A673 (cell line): ENCODE measurements at regions not wholly inside any gene's neighbourhood (a gene's known extent, or its start where the extent isn't known, plus 50 kb on each side); places are given as distances from the start of the nearest gene placed in this dataset.

ENCODE experiments used
- BruUV-seq: library from RNA; stranded (reverse); fragments of 400-500 nt; replicated peaks from 2 replicates; lab custom pipeline; 2021; lab: Mats Ljungman, UMichigan
- CTCF ChIA-PET: fragments of 300-600 bp; sonication (Branson Sonifier 250); formaldehyde crosslinking; loops from one replicate; lab custom pipeline; 2022; ENCODE audit warnings: antibody characterized with exemption; lab: Charles Lee
- POLR2A ChIA-PET: fragments of 300-600 bp; sonication (Branson Sonifier 250); formaldehyde crosslinking; loops from one replicate; lab custom pipeline; 2022; ENCODE audit warnings: antibody characterized with exemption; ENCODE audit not compliant: low non-redundant PET; lab: Charles Lee
- DNase-seq: peaks from one replicate; pipeline ENCODE4 v3.0.0-alpha.2; 2015; ENCODE audit warnings: low spot score
- H3K27ac ChIP-seq: fragments of 200-600 bp; sonication (generic); 2 replicates; pipeline ENCODE4 v1.5.1; 2016; ENCODE audit warnings: mixed run types, low read depth, mild to moderate bottlenecking, mixed read lengths, antibody characterized with exemption, low read length; ENCODE audit not compliant: poor library complexity, severe bottlenecking
- H3K27me3 ChIP-seq: fragments of 200-600 bp; sonication (generic); replicated peaks from 2 replicates; pipeline ENCODE4 v1.6.1; 2017; ENCODE audit warnings: mixed run types, low read depth, mild to moderate bottlenecking, mixed read lengths, antibody characterized with exemption, low read length; ENCODE audit not compliant: insufficient read depth, poor library complexity
- H3K36me3 ChIP-seq: fragments of 200-600 bp; sonication (generic); 2 replicates; pipeline ENCODE4 v1.6.1; 2016; ENCODE audit warnings: mixed run types, mild to moderate bottlenecking, mixed read lengths, antibody characterized with exemption, low read length; ENCODE audit not compliant: insufficient read depth, poor library complexity, severe bottlenecking
- H3K4me1 ChIP-seq: fragments of 200-600 bp; sonication (generic); 2 replicates; pipeline ENCODE4 v1.6.1; 2017; ENCODE audit warnings: mixed run types, mild to moderate bottlenecking, mixed read lengths, antibody characterized with exemption, low read length; ENCODE audit not compliant: insufficient read depth, poor library complexity, severe bottlenecking
- H3K4me3 ChIP-seq: fragments of 200-600 bp; sonication (generic); 2 replicates; pipeline ENCODE4 v1.5.1; 2016; ENCODE audit warnings: low read depth, mixed run types, mild to moderate bottlenecking, mixed read lengths, low read length; ENCODE audit not compliant: poor library complexity, severe bottlenecking
- H3K9me3 ChIP-seq: fragments of 200-600 bp; sonication (generic); 2 replicates; pipeline ENCODE4 v1.6.1; 2016; ENCODE audit warnings: mixed run types, low read depth, mild to moderate bottlenecking, mixed read lengths, antibody characterized with exemption, low read length; ENCODE audit not compliant: poor library complexity, severe bottlenecking
- EZH2 ChIP-seq: fragments of 200-600 bp; sonication (generic); IDR thresholded peaks from 2 replicates; pipeline ENCODE4 v1.6.1; 2017; ENCODE audit warnings: borderline replicate concordance, low read depth, mild to moderate bottlenecking, mixed read lengths, antibody characterized with exemption, low read length; ENCODE audit not compliant: poor library complexity, severe bottlenecking
- intact Hi-C: fragments of 100-400 bp; cut with micrococcal nuclease; formaldehyde crosslinking; loops from one replicate; pipeline ENCODE4 v1.10.0; 2022; ENCODE audit not compliant: unreplicated experiment
- TF ChIP-seq, protein P1 (sequence below): fragments of 300-800, 200-600 bp; sonication (generic); conservative IDR thresholded peaks from 2 replicates; pipeline ENCODE4 v1.5.1; 2017; ENCODE audit warnings: low read depth, mild to moderate bottlenecking, antibody characterized with exemption, low read length, moderate library complexity, mixed read lengths

DNA sequence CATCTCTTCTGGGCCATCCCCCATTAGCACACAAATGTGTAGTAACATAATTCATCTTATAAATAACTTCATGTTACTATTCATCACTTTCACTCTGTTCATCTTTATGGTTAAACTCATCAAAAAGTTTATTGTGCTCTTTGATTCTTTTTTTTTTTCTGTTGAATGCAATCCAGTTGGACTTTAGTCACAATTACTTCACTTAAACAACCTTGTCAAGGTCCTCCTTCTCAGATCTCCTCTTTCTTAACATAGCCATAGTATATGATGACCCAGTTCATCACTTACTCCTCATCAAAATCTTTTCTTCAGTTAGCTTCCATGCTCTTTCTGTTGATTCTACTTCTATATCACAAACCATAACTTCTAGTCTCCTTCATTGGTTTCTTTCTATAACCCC lies 80.2 kb upstream of the ZC3H15 start:
- POLR2A ChIA-PET, result no interaction called here
- CTCF ChIA-PET, result no interaction called here
- H3K27me3 ChIP-seq, result no peaks in the 10 kb centered on the region
- no peak overlapping the region for H3K27ac ChIP-seq
- H3K4me1 ChIP-seq, result no peaks in the 10 kb centered on the region
- no TSS peak for BruUV-seq
- TF ChIP-seq, protein P1, sequence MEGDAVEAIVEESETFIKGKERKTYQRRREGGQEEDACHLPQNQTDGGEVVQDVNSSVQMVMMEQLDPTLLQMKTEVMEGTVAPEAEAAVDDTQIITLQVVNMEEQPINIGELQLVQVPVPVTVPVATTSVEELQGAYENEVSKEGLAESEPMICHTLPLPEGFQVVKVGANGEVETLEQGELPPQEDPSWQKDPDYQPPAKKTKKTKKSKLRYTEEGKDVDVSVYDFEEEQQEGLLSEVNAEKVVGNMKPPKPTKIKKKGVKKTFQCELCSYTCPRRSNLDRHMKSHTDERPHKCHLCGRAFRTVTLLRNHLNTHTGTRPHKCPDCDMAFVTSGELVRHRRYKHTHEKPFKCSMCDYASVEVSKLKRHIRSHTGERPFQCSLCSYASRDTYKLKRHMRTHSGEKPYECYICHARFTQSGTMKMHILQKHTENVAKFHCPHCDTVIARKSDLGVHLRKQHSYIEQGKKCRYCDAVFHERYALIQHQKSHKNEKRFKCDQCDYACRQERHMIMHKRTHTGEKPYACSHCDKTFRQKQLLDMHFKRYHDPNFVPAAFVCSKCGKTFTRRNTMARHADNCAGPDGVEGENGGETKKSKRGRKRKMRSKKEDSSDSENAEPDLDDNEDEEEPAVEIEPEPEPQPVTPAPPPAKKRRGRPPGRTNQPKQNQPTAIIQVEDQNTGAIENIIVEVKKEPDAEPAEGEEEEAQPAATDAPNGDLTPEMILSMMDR, result no peak
- TF ChIP-seq EZH2, result no peak
- DNase-seq, result no peak
- H3K4me3 ChIP-seq, result no peak overlapping the region
- H3K9me3 ChIP-seq, result no peaks in the 10 kb centered on the region
- no peaks in the 10 kb centered on the region for H3K36me3 ChIP-seq
- intact Hi-C loops, result no loop called here

DNA sequence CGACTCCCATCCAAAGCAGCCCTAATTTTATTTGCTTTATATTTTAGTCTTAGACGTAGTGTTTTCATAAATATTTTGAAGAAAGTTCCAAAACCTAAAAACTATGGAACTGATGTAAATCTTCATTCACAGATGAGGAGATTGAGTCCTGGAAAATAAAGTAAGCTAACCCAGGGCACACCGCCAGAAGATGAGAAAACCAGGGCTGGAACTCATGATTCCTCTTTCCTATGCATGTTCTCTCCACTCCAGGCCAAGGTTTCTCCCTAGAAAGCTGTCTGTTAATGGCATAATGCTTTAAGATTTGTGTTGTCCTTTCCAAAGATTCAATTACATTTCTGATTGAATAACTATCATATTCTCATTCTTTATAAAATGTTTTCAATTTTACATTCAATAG lies 78.4 kb upstream of the ZC3H15 start:
- no peaks in the 10 kb centered on the region for H3K4me1 ChIP-seq
- intact Hi-C loops, result no loop called here
- TF ChIP-seq, protein P1, result no peak
- TF ChIP-seq EZH2, result no peak
- BruUV-seq, result no TSS peak
- POLR2A ChIA-PET, result no interaction called here
- DNase-seq, result no peak
- no peaks in the 10 kb centered on the region for H3K9me3 ChIP-seq
- H3K27ac ChIP-seq, result no peak overlapping the region
- no peaks in the 10 kb centered on the region for H3K36me3 ChIP-seq
- H3K27me3 ChIP-seq, result no peaks in the 10 kb centered on the region
- no peak overlapping the region for H3K4me3 ChIP-seq
- CTCF ChIA-PET, result no interaction called here

DNA sequence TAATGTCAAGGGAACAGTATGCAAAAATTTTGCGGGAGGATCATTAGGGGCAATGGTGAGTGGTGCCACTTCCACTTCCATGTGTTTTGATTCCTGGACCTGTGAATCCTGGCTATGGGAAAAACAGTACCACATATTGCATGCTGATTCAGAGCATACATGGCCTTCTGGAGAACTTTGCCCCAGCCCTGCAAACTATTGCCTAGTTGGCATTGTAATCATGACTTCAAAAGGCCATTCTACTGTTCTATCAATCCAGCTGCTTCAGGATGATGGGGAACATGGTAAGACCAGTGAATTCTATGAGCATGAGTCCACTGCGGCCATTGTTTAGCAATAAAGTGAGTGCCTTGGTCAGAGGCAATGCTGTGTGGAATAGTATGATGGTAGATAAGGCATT lies 75.3 kb upstream of the ZC3H15 start:
- Histone ChIP-seq H3K4me1 (no peaks in the 10 kb centered on the region), H3K9me3 (no peaks in the 10 kb centered on the region), H3K36me3 (no peaks in the 10 kb centered on the region), H3K4me3 (no peak overlapping the region), H3K27ac (no peak overlapping the region), H3K27me3 (no peaks in the 10 kb centered on the region)
- intact Hi-C loops, result no loop called here
- no TSS peak for BruUV-seq
- ChIA-PET CTCF (no interaction called here), POLR2A (no interaction called here)
- DNase-seq, result no peak
- TF ChIP-seq, protein P1, result no peak
- TF ChIP-seq EZH2, result no peak
